NCI-H146 (cell line): ENCODE measurements at regions not wholly inside any gene's neighbourhood (a gene's known extent, or its start where the extent isn't known, plus 50 kb on each side); places are given as distances from the start of the nearest gene placed in this dataset.
"Not testable (repeated sequence)": the region's sequence is repeated elsewhere in the genome, so short reads cannot be mapped to it uniquely, and the experiment has no call there.

Source experiments
- DNase-seq: peaks from one replicate; lab custom pipeline; 2025; lab: John Stamatoyannopoulos, UW

GRCh38 chr9:26163931-26164330 lies 485.7 kb upstream of the TUSC1 start:
- no peak for DNase-seq

GRCh38 chr9:26159575-26160392 lies 481.5 kb upstream of the TUSC1 start:
- no peak for DNase-seq

DNA sequence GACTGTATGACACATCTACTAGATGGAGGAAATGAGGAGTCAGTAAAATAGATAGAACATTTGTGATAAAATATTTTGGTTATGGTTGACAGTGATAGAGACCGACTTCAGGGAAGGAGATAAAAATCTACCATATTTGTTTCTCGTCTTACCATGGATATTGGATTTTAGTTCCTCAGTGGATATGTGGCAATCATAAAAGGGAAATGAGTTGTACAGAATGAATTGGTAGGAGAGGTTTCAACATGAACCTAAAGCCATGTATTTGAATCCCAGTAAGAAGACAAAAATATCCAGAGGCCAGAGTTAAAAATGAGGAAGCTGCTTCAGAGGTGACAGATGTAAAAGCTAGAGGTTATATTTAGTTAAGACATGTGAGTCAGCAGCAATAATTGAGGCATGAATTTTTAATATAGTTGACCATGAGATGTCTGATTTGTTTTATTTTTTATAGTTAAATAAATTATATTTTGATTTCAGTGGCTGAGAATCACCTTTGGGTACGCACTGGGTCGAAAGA lies 480.4 kb upstream of the TUSC1 start:
- DNase-seq: no peak

DNA sequence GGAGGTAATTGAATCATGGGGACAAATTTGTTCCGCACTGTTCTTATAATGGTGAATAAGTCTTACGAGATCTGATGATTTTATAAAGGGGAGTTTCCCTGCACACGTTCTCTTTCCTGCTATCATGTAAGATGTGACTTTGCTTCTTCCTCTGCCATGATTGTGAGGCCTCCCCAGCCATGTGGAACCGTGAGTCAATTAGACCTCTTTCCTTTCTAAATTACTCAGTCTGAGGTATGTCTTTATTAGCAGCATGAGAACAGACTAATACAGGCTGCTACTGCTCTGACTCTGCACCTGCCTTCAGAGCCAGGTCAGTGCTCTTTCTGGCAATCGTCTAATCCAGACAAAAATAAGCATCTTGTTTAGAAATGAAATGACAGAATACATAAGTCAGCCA lies 479.2 kb upstream of the TUSC1 start:
- no peak for DNase-seq

DNA sequence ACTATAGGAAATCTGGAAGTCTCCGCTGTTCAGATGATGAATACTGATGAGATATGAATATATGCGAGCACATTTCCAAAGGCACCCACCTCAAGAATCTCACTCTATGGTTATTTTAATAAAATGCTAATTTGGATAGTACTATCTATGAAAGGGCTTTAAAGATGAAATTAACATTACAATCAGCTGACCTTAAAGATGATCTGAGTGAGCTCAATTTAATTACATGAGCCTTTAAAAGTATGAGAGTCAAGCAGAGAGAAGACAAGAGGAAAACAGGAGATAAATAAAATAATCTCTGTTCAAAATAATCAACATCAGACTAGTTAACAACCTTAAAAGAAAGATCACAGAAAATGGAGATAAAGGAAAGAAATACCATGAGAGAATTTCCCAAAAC lies 474.1 kb upstream of the TUSC1 start:
- DNase-seq: no peak

DNA sequence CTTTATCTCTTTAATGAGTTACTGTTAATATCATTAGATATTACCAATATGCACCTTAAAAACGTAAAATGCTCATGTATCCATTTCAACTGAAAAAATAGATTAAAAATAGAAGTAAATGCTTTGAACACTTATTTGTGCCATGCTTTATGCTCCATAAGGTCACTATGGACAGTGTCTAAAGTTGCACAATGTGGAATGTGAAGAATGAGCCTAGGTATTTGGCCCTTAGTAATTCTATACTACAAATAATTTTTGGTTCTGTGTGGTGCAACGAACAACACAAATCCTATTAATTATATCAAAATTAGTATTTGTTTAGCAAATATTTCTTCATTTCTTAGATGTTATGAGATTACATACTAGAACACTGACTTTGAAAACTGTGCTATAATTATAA lies 469.9 kb upstream of the TUSC1 start:
- DNase-seq: no peak

DNA sequence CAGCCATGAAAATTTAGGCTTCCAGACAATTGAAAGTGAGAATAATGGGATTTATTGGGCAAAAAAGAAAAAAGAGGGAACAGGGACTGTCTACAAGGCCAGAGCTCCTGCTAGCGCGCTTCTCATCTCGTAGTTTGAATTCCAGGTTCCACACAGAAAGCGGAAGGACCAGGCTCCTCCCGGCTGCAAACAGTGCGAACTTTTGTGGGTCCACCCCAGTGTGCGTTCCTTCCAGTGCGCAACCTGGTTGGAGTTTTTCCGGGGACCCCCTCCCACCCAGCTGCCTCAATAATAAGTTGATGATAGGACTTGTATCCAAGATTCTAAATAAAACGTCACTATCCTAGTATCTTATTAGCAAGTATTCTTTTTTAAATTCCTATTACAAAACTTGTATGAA lies 467.7 kb upstream of the TUSC1 start:
- DNase-seq: no peak

DNA sequence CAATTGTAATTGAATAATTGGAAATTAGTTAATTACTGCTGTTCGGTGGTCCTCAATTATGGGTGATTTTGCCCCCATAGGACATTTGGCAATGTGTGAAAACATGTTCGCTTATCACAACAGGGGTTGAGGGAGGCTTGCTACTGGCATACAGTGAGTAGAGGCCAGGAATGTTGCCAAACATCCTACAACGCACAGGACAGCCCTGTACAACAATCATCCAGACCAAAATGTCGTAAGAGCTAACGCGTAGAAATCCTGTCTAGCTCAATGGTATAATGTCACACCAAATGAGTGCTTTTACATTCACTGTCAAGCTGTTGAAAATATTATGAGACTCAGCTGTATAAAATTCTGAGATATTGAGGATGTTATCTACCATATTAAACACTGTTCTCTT lies 464.4 kb upstream of the TUSC1 start:
- no peak for DNase-seq

- no peak for DNase-seq
Measured at GRCh38 chr9:26142201-26142600, 464.0 kb upstream of the TUSC1 start.

DNA sequence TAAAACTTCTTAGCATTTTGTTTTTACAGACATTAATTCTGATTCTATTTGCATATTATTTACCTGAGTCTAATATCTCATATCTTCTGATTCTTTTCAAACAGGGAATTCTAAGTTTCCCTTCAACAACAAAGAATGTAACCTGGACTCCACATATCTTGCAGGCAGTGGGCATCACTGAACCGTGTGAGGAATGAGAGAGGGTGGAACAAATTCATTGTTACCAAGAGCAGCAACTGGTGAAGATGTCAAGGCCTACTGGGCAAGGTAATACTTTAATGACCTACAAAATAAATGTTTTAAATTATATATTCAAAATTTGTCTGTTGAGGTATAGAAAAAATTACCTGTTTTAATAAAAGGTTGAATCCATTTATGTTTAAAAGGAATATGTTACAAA lies 455.3 kb upstream of the TUSC1 start:
- DNase-seq: no peak

DNA sequence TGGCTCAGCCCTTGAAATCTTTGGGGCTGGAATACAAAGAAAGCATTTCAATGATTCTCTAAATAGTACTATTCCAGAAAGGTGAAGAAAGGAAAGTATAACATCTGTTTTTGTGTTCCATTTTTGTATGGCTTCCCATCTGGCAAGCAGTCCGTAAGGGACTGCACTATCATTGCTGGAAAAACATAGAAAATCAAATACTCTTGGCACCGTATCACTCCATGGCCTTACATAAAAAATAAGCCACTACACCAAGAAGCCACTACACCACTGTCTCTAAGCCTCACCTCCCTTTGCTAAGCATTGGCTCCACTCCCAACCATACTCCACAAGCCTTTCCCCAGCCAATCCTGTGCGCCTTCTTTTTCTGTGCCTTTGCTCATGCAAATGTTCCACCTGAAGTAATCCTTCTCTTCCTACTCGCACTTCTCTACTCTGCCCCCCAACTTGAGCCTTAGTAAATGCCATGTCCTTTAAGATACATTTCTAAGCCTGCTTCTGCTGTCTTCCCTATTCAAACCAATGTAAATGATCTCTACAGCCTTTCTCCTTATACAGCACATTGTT lies 454.6 kb upstream of the TUSC1 start:
- DNase-seq: no peak

- DNase-seq: no peak
Measured at GRCh38 chr9:26131886-26132285, 453.6 kb upstream of the TUSC1 start.

GRCh38 chr9:26129217-26129616 lies 451.0 kb upstream of the TUSC1 start:
- no peak for DNase-seq

GRCh38 chr9:26125693-26126092 lies 447.4 kb upstream of the TUSC1 start:
- no peak for DNase-seq

- DNase-seq: not testable (repeated sequence)
Measured at GRCh38 chr9:26116085-26116484, 437.8 kb upstream of the TUSC1 start.

GRCh38 chr9:26112724-26113123 lies 434.5 kb upstream of the TUSC1 start:
- no peak for DNase-seq

DNA sequence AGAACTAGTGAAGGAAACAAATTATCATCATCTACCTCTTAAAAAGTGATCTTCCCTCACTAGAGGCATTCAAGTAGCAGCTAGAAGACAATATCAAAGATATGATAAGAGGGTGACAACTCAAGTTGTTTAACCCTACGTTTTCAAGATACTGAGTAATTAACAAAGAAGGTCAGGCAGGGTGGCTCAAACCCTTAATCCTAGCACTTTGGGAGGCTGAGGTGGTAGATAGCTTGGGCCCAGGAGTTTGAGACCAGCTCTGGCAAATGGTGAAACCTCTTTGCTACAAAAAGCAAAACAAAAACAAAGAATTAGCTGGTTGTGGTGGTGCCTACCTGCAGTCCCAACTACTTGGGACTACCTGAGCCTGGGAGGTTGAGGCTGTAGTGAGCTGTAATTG lies 408.2 kb upstream of the TUSC1 start:
- no peak for DNase-seq

- no peak for DNase-seq
Measured at GRCh38 chr9:26081847-26082246, 403.6 kb upstream of the TUSC1 start.

DNA sequence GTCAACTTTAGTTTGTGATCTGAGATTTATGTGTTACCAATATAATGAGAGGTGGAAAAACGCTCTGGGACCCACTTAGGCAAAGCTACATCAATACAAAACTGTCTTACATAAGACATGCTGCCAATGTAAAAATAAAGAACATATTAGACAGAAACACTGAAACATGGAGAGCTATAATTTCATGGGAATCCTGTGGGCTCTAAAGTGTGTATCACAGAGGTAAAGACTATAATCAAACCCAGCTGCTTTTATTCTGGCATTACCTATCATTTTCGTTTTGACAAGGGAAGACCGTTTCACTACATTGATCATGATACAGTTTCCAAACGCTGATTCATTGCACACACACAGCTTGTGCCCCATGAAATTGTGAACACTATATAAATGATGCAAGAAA lies 400.5 kb upstream of the TUSC1 start:
- DNase-seq: no peak

- no peak for DNase-seq
Measured at GRCh38 chr9:26077860-26078259, 399.6 kb upstream of the TUSC1 start.

- DNase-seq: no peak
Measured at GRCh38 chr9:26067608-26068007, 389.4 kb upstream of the TUSC1 start.

DNA sequence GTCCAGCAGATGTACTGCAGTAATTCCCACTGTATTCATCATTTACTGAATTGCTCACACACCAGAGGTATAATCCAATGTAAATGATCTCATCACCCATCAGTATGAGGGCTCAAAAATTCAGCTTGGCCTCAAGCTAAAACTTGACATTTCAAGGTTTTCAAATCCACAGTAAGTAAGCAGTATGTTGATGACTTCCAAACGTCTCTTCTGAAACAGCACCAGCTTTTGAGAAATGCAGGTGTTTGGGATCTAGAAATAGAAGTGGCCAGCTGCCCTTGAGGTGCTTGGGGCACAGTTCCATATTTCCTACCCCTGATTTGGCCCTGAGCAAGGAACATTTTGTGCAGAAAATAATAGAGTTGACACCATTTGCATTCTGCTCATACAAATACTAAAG lies 388.0 kb upstream of the TUSC1 start:
- no peak for DNase-seq

DNA sequence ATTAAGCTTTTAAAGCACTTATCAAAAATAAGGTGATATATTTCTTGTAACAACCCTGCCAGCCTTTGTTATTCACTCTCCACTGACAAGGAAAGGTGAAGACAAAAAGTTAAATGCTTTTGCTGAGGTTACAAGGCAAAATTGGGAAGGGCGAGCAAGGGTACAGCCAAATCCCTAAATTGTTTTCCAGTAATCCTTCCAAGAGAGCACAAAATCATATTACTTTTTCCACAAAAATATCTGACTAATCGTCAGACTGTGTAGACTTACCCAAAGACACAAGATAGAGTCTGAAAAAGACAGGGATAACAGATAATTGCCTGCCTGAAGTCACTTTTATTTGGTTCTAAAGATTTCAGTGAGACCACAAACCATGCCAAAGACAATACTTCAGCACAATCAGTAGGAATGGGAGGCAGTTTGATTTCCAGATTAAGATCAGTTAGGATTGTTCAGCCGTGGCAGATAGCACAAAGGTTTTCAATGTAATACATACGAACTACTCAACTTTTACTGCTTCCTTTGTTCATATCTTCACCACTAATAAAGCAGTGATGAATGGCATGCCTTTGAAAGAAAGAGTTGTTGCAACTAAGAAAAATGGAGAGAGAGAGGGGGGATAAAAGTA lies 383.8 kb upstream of the TUSC1 start:
- DNase-seq: no peak
